HG02885 (cell line): ENCODE measurements at regions not wholly inside any gene's neighbourhood (a gene's known extent, or its start where the extent isn't known, plus 50 kb on each side); places are given as distances from the start of the nearest gene placed in this dataset.
A peak's percentile ranks its signal among the peaks of the same experiment; 100 is the strongest.
"Not testable (repeated sequence)": the region's sequence is repeated elsewhere in the genome, so short reads cannot be mapped to it uniquely, and the experiment has no call there.

Experiments used
- ATAC-seq: cut with Tn5 transposase; IDR thresholded peaks from one replicate; pipeline ENCODE4 v1.9.1; 2021; ENCODE audit warnings: mild to moderate bottlenecking; ENCODE audit not compliant: unreplicated experiment, poor library complexity

GRCh38 chr10:57457972-57458512 is 809.7 kb downstream of the IPMK start:
- no peak for ATAC-seq

DNA sequence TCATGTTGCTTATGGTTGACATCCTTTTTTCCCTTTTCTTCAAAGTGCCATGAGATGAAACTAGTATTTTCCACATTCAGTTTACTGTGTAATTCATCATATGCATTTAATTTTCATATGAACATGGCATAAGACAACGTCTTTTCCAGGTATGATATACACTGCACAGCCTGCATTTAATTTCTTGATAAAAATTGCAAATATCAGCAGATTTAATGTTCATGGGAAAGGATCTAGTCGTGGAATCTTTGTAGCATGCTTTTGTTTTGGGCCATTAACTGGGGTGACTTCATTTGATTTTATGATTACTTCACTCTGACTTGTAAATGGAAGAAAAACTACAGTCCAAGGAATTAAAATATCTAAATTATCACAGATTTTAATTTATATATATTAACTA is 837.3 kb downstream of the IPMK start:
- no peak for ATAC-seq

DNA sequence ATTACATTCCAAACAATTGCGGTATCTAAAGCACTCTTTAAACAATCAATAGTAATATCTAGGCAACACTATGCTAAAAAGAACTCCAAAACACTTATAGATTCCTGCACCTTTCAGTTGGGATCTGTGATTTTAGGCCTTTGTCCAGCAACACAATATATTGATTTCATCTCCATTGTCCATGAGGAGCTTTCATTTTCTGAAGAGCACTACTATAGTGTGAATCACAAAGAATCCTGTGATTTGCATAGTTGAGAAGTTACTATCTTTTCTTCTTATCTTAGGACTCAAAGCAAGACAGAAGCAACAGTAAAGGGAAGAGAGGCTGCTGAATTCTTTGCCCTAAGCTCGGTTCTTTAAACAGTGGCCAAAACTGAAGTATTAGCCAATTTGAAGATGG is 846.8 kb downstream of the IPMK start:
- ATAC-seq, result no peak

DNA sequence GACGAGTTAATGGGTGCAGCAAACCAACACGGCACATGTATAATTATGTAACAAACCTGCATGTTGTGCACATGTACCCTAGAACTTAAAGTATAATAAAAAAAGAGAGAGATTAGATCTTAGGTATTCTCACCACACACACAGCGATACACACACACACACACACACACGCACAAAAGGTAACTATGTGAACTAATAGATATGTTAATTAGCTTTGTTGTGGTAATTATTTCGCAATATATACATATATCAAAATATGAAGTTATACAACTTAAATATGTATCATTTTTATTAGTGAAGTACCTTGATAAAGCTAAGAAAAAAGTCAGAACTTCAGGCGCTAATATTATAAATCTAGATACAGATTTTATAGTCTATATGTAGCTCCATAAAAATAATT is 849.2 kb downstream of the IPMK start:
- ATAC-seq, result no peak

DNA sequence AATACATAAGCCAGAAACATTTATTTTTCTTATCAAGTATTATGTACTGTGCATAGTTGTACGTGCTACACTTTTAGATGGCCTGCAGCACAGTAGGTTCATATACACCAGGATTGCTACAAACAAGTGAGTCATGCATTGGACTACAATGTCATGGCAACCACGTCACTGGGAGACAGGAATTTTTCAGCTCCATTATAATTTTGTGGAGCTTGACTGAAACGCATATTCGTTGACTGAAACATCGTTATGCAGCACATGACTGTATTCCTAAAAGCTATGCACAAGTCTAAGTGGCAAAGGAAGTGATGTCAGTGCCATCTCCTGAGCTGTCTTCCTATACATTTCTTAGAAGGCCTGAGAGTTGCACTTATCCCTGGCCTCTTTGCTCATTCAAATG is 871.8 kb downstream of the IPMK start:
- no peak for ATAC-seq

DNA sequence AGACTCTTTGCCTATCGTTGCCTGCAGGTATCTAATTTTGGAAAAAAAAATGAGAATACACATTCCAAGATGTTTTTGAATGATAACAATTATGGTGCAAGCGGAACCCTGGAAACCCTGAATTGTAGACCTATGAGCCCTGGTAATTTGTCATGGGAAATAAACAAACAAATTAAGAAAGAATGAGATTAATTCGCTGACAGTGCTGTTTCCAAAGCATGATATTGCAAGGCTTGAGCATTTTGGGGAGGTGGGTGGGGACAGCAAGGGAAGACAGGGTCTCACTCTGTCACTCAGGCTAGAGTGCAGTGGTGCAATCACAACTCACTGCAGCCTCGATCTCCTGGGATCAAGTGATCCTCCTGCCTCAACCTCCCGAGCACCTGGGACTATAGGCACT is 900.3 kb downstream of the IPMK start:
- no peak for ATAC-seq

DNA sequence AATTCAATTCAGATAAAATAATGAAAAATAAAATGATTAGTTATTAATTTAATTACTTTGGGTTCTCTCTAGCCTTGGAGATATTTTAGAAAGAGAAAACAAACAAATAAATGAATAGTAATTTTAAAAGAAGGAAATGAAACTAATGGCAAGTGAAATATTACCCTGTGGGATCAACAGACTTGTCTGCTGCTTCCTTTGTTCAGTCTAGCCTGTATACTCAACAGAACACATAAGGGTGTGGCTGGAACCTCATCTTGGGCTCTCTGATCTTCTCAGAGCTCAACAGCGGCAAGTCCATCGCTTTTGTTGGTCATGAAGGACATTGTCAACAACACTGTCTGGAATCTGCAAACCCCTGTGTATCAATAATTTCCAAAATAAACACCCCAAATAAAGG is 904.9 kb downstream of the IPMK start:
- no peak for ATAC-seq

GRCh38 chr10:57353403-57354003 is 914.2 kb downstream of the IPMK start:
- ATAC-seq, result no peak

GRCh38 chr10:57351076-57351475 is 916.6 kb downstream of the IPMK start:
- no peak for ATAC-seq

DNA sequence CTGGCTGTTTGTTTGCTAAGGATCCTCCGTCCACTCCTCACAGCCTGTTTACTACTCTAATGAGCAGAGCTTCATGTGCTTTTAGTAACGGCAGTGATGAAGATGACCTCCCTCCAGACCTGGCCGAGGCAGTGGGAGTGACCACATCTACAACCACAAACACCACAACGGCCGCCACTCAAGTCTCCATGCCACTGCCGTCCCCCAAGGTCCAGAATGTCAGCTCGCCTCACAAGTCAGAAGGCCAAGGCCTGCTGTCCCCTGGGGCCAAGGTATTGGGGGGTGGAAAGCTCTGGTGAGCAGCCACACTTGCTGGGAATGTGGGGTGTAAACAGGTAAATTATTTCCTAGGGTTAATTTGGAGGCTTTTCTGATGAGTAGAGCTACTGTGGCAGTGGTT is 926.4 kb downstream of the IPMK start:
- ATAC-seq, result no peak

DNA sequence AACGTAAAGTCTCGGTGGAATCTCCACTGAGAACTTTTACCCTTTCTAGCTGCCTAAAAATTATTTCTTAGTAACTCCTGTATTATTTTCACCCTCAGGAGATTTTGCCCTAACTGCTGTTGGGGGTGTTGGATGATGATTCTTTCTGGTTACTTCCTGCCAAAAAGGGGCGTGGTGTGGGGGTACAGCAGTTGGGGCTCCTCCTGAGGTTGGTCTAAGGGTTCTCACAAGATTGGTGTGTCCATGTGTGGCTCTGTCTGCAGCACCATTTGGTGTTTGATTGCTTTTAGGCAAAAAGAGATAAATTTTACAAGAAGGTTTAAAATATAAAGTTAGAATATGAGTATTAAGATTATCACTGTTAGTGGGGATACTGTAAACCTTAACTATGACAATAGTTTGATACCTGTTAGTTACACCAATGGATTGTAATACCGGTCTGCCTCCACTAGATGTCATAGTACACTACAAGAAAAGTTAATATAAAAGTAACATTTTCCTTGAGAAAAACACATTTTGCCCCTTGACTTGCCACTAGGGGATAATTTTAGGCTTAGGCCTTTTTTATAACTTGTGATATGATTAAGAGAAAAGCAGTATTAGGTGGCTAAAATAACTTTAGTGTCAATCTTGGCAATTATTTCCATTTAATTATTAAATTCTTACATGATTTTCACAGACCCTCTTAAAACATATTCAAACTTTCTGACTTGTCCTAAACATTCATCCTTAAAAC is 928.7 kb downstream of the IPMK start:
- peak; percentile 81 for ATAC-seq

- ATAC-seq, result no peak
These were observed 930.8 kb downstream of the IPMK start for GRCh38 chr10:57336865-57337264.

GRCh38 chr10:57336341-57336740 is 931.4 kb downstream of the IPMK start:
- no peak for ATAC-seq

DNA sequence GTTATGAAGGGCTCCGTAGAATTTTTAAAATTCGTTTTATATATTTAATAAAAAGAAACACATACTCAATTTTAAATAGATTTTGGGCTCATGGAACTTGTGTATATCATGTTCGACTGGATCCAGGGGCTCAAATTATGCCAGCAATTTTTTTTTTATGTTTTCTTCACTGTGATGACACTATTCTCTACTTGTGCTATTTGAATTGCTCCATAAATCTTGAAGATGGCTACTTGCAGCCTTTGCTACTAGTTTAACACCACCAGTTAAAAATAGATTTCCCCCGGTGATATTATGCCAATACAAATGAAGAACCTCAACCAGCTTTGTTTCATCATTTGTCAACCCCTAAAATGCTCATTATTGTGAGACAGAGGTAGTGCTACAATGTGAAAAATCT is 933.2 kb downstream of the IPMK start:
- ATAC-seq, result no peak

DNA sequence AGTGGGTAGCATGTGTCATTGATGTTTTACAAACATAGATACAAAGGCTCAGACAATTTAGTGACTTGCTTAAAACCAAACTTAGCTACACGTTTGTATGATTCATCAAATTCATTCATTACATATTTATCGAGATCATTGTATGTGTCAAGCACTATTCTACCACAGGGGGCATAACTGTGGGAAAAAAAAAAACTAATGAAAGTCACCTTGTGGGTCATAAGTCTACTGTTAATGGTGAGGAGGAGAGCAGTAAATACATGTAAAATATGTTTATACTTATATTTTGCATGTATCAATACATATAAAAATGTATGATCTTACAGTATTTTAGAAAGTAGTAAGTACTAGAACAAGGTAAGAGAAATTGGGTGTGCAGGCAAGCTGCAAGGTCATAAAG is 933.8 kb downstream of the IPMK start:
- no peak for ATAC-seq

DNA sequence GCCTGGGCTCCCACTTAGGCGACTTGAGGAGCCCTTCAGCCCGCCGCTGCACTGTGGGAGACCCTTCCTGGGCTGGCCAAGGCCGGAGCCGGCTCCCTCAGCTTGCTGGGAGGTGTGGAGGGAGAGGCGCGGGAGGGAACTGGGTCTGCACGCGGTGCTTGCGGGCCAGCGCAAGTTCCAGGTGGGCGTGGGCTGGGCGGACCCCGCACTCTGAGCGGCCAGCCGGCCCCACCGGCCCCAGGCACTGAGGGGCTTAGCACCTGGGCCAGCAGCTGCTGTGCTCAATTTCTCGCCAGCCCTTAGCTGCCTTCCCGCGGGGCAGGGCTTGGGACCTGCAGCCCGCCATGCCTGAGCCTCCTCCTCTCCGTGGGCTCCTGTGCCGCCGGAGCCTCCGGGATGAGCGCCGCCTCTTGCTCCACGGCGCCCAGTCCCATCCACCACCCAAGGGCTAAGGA is 946.3 kb downstream of the IPMK start:
- ATAC-seq, result not testable (repeated sequence)

DNA sequence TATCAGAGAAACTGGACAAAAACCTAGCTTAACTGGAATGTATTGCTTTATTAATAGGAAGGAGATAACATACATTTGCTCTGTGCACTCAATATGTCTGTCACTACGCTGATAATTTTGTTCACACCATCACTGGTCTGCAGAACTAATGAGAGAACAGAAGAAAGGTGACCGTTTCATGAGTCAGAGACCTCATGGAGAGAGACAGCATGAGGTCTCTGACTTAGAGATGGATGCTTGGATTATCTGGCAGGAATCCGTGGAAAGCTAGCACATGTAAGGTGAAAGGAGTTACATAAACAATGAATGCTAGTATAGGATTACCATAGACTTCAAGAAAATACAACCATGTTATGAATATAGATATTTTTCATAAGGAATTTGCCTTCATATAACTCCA is 947.3 kb downstream of the IPMK start:
- ATAC-seq, result no peak

DNA sequence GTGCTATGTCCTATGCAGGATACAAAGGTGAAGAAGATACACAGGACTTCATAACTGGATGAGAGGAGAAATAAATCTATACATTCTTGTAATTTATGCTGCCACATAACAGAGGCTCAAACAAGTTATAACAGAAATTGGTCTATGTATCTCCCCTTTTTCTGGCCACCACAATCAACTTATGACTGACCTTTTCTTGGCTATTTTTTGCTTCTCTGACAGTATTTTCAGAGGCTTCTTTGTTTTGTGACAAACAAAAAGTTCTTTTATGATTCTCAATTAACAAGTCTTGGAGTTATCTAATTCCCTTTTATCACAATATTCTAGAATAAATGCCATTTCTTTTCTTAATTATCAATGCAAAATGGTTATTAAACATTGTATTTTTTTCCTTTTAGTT is 953.0 kb upstream of the ZWINT start:
- ATAC-seq, result no peak

- ATAC-seq, result no peak
These were observed 942.5 kb upstream of the ZWINT start for GRCh38 chr10:57303566-57303965.

DNA sequence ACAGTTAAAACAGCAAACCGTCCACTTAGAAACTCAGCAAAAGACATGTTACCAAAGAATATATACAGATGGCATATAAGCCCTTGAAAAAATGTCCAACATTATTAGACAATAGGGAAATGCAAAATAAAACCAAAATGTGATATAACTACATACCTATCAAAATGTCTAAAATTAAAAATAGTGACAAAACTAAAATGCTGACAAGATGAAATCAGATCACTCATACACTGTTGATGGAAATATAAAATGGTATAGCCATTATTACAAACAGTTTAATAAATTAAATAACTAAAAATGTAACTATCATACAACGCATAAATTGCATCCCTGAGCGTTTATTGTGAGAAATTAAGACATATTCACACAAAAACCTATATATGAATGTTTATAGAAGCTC is 939.7 kb upstream of the ZWINT start:
- ATAC-seq, result no peak

DNA sequence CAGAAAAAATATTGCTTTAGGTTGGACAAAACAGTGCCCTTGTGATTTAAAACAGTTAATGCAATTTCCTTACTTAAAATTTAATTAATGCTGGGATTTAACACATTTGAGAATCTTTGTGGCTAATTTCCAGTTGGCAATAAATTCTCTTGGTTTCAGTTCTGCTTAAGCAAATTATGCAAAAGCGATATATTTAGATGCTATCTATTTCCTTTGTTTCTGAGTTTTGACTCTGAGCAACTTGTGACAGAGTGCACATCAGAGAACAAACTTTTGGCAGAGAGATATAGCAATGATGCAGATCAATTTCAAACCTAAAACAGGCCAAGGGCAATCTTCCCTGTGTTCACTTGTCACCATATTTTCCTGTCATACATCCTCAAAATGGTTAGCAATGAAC is 933.6 kb upstream of the ZWINT start:
- no peak for ATAC-seq

- no peak for ATAC-seq
These were observed 927.7 kb upstream of the ZWINT start for GRCh38 chr10:57288754-57289153.
